Vagina (tissue), 2 donors: ENCODE measurements at regions not wholly inside any gene's neighbourhood (a gene's known extent, or its start where the extent isn't known, plus 50 kb on each side); places are given as distances from the start of the nearest gene placed in this dataset.

Experiments
- DNase-seq, 2 donors: peaks; one replicate each; pipeline ENCODE4 v3.0.0-alpha.2; 2017; ENCODE audit errors: extremely low spot score in 2 of 2
- H3K27ac ChIP-seq: fragments of 200-600 bp; sonication (generic); one replicate; pipeline ENCODE4 v1.5.1; 2019
- H3K27me3 ChIP-seq: fragments of 200-600 bp; sonication (generic); one replicate; pipeline ENCODE4 v1.5.1; 2019
- H3K36me3 ChIP-seq, 2 donors: fragments of 200-600 bp; sonication (generic); one replicate each; pipeline ENCODE4 v1.5.1; 2017 to 2019
- H3K4me1 ChIP-seq: fragments of 200-600 bp; sonication (generic); one replicate; pipeline ENCODE4 v1.5.1; 2019
- H3K4me3 ChIP-seq, 2 donors: fragments of 200-600 bp; sonication (generic); 1 replicate in 1 of 2; 2 replicates in 1 of 2; pipeline ENCODE4 v1.5.1; 2016 to 2019
- H3K9me3 ChIP-seq: fragments of 200-600 bp; sonication (generic); one replicate; pipeline ENCODE4 v1.5.1; 2019
- POLR2A ChIP-seq, 2 donors: fragments of 450-650 bp; IDR thresholded peaks; one replicate each; pipeline ENCODE4 v1.6.1; 2017; ENCODE audit warnings: antibody characterized with exemption in 2 of 2, mild to moderate bottlenecking in 2 of 2, moderate library complexity in 2 of 2
- POLR2AphosphoS5 ChIP-seq, 2 donors: sonication (generic); formaldehyde crosslinking; IDR thresholded peaks; one replicate each; pipeline ENCODE4 v1.9.0; 2017; ENCODE audit warnings: antibody characterized with exemption in 2 of 2, mild to moderate bottlenecking in 2 of 2, low read depth in 1 of 2; ENCODE audit not compliant: insufficient read depth in 1 of 2
- intact Hi-C: fragments of 100-400 bp; cut with DNase I; formaldehyde crosslinking; loops from one replicate; pipeline ENCODE4 v1.15.1; 2023
- TF ChIP-seq, protein P1 (sequence below), 3 experiments: fragments of 450-650 bp in 2 of 3; fragments of 200-600 bp in 1 of 3; sonication (generic) in 1 of 3; IDR thresholded peaks; one replicate each; pipeline ENCODE4 v1.5.1; 2017 to 2019; ENCODE audit warnings: antibody characterized with exemption in 3 of 3, mild to moderate bottlenecking in 2 of 3, moderate library complexity in 2 of 3

DNA sequence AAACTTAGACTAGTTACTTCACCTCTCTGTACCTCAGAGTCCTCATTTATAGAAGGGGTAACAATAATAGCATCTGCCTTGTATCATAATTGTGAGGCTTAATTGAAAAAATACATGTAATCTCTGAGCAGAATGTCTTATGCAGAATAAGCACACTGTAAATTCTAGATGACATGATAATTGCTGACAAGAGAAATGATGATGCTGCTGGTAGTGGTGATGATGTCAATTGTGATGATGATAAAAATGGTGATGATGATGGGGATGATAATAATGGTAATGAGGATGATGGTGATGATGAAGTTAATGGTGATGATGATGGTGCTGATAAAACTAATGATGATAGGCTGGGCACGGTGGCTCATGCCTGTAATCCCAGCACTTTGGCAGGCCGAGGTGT lies 346.1 kb upstream of the CDH4 start:
- Histone ChIP-seq H3K36me3 (no peaks in the 10 kb centered on the region), H3K4me1 (no peaks in the 10 kb centered on the region), H3K27ac (no peak overlapping the region), H3K9me3 (no peaks in the 10 kb centered on the region), H3K4me3 (no peak overlapping the region), H3K27me3 (no peaks in the 10 kb centered on the region)
- no peak for TF ChIP-seq POLR2AphosphoS5 (IDR thresholded peaks at IDR 0.05; ENCODE audit: insufficient read depth in 1 of 2, low read depth in 1 of 2)
- intact Hi-C loops = no loop called here
- DNase-seq = no peak

DNA sequence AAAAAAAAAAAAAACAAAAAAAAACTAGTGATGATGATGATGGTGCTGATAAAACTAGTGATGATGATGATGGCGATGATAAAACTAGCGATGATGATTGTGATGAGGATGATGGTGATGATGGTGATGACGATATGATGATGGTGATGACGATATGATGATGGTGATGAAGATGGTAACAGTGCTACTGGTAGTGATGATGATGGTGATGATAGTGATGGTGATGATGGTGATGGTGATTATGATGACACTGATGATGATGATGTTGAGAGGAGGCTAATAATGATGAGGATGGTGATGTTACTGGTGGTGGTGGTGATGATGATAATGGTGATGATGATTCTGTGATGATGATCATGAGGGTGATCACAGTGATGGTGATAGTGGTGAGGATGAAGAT lies 345.5 kb upstream of the CDH4 start:
- no peak for TF ChIP-seq POLR2AphosphoS5 (IDR thresholded peaks at IDR 0.05; ENCODE audit: insufficient read depth in 1 of 2, low read depth in 1 of 2)
- Histone ChIP-seq H3K27me3 (no peaks in the 10 kb centered on the region), H3K4me3 (no peak overlapping the region), H3K36me3 (no peaks in the 10 kb centered on the region), H3K4me1 (no peaks in the 10 kb centered on the region), H3K9me3 (no peaks in the 10 kb centered on the region), H3K27ac (no peak overlapping the region)
- intact Hi-C loops = no loop called here
- no peak for DNase-seq

DNA sequence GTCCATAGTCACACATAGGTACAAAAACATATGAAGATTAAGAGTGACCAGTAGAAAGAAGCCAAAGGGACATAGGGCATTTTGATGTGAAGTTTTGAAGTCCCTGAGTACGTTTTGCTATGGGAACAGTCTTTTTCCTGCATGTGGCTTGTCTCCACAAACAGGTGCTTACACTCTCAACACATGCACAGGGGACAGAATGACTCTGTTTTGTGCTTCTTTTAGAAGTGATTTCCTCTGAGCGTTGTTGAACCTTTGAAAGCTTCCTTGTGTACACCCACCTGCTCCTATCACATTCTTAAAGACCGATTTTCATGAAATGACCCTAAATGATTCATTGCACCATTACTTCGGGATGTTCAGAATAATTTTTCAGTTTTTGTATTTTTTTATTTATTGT lies 338.8 kb upstream of the CDH4 start:
- TF ChIP-seq, protein P1, sequence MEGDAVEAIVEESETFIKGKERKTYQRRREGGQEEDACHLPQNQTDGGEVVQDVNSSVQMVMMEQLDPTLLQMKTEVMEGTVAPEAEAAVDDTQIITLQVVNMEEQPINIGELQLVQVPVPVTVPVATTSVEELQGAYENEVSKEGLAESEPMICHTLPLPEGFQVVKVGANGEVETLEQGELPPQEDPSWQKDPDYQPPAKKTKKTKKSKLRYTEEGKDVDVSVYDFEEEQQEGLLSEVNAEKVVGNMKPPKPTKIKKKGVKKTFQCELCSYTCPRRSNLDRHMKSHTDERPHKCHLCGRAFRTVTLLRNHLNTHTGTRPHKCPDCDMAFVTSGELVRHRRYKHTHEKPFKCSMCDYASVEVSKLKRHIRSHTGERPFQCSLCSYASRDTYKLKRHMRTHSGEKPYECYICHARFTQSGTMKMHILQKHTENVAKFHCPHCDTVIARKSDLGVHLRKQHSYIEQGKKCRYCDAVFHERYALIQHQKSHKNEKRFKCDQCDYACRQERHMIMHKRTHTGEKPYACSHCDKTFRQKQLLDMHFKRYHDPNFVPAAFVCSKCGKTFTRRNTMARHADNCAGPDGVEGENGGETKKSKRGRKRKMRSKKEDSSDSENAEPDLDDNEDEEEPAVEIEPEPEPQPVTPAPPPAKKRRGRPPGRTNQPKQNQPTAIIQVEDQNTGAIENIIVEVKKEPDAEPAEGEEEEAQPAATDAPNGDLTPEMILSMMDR (IDR thresholded peaks at IDR 0.05) = no peak
- TF ChIP-seq POLR2AphosphoS5 (IDR thresholded peaks at IDR 0.05; ENCODE audit: insufficient read depth in 1 of 2, low read depth in 1 of 2) = no peak
- TF ChIP-seq POLR2A (IDR thresholded peaks at IDR 0.05) = no peak
- DNase-seq = no peak
- Histone ChIP-seq H3K27ac (no peak overlapping the region), H3K9me3 (no peaks in the 10 kb centered on the region), H3K36me3 (no peaks in the 10 kb centered on the region), H3K4me1 (no peaks in the 10 kb centered on the region), H3K4me3 (no peak overlapping the region), H3K27me3 (no peaks in the 10 kb centered on the region)
- intact Hi-C loops = no loop called here

DNA sequence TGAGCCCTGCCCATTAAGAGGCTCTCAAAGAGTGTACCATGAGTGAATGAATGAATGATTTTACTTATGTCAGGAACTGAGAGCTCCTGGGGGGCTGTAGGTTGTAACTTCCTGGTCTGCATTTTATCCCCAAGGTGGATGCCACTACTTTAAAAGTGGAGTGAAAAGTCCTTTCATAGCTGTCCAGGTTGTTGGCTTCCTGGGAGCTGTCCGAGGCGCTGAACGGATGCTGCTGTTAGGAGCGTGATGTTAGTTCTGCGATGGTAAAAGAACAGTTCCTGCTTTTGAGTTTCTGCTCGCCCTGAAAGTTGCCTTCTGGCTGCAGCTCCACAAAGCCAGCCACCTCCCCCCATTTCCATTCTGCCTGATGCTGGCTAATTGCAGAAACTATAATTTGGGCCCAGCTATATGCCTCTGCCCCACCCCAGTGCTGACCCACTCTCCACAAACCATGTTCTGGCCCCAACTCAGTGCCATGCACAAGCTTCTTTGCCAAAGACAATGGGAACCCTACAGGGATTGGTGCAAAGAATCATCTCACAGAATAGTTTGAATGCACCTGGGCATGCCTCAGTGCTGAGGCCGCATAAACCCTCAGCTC lies 330.9 kb upstream of the CDH4 start:
- peak in 1 of 2 donors; percentile 58 for DNase-seq
- intact Hi-C loops = no loop called here
- Histone ChIP-seq H3K27ac (no peak overlapping the region), H3K9me3 (no peaks in the 10 kb centered on the region), H3K4me3 (no peak overlapping the region), H3K4me1 (no peaks in the 10 kb centered on the region), H3K36me3 (no peaks in the 10 kb centered on the region), H3K27me3 (no peaks in the 10 kb centered on the region)
- no peak for TF ChIP-seq POLR2AphosphoS5 (IDR thresholded peaks at IDR 0.05; ENCODE audit: insufficient read depth in 1 of 2, low read depth in 1 of 2)
- TF ChIP-seq, protein P1 (IDR thresholded peaks at IDR 0.05) = no peak
- no peak for TF ChIP-seq POLR2A (IDR thresholded peaks at IDR 0.05)

DNA sequence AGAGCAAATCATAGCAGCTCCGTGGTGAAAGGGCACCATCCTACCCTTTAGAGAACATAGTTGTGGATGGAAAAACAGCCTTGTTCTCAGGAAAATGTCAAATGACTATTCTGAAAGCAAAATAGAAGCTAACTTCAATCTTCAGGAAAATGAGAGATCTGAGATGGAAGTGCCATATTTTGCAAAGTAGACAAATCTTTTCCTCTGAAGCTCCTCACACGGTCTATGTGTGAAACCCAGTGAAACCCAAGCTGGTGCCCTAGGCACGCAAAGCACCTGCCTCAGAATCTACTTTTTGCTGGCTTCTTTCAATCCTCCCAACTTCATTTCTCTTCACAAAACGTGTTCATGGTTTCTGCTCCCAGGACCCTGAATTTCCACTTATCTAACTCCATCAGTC lies 325.2 kb upstream of the CDH4 start:
- Histone ChIP-seq H3K9me3 (no peaks in the 10 kb centered on the region), H3K4me3 (no peak overlapping the region), H3K27me3 (no peaks in the 10 kb centered on the region), H3K36me3 (no peaks in the 10 kb centered on the region), H3K27ac (no peak overlapping the region), H3K4me1 (no peaks in the 10 kb centered on the region)
- TF ChIP-seq POLR2A (IDR thresholded peaks at IDR 0.05) (no peak), POLR2AphosphoS5 (IDR thresholded peaks at IDR 0.05; ENCODE audit: insufficient read depth in 1 of 2, low read depth in 1 of 2) (no peak)
- TF ChIP-seq, protein P1 (IDR thresholded peaks at IDR 0.05) = no peak
- intact Hi-C loops = no loop called here
- DNase-seq = peak in 1 of 2 donors; percentile 11

DNA sequence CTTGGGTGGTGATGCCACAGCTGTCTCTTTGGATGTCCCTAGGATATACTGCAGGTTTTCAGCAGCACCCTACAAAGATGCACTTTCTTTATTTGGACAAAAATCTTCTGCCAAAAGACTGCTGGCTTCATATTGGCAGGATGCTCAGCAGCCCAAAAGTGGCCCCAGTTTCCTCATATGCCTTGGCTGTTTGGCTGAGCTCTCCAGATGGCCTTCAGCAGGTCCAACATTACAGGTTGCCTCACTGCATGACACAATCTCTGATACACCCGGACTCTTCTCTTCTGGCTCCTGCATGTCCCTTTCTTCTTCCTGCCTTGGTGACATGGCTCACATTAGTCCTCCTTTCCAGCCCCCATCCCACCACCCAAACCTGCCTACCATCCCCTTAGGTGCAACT lies 323.7 kb upstream of the CDH4 start:
- Histone ChIP-seq H3K4me3 (no peak overlapping the region), H3K27ac (no peak overlapping the region), H3K9me3 (no peaks in the 10 kb centered on the region), H3K36me3 (no peaks in the 10 kb centered on the region), H3K4me1 (no peaks in the 10 kb centered on the region), H3K27me3 (no peaks in the 10 kb centered on the region)
- TF ChIP-seq, protein P1 (IDR thresholded peaks at IDR 0.05) = no peak
- TF ChIP-seq POLR2A (IDR thresholded peaks at IDR 0.05) = no peak
- TF ChIP-seq POLR2AphosphoS5 (IDR thresholded peaks at IDR 0.05; ENCODE audit: insufficient read depth in 1 of 2, low read depth in 1 of 2) = no peak
- intact Hi-C loops = no loop called here
- DNase-seq = no peak
